NCI-H460 (cell line): ENCODE measurements at regions not wholly inside any gene's neighbourhood (a gene's known extent, or its start where the extent isn't known, plus 50 kb on each side); places are given as distances from the start of the nearest gene placed in this dataset.
"Not testable (repeated sequence)": the region's sequence is repeated elsewhere in the genome, so short reads cannot be mapped to it uniquely, and the experiment has no call there.

Source experiments
- DNase-seq: peaks from one replicate; pipeline ENCODE4 v3.0.0-alpha.2; 2016; ENCODE audit warnings: low read depth; ENCODE audit errors: extremely low read depth

DNA sequence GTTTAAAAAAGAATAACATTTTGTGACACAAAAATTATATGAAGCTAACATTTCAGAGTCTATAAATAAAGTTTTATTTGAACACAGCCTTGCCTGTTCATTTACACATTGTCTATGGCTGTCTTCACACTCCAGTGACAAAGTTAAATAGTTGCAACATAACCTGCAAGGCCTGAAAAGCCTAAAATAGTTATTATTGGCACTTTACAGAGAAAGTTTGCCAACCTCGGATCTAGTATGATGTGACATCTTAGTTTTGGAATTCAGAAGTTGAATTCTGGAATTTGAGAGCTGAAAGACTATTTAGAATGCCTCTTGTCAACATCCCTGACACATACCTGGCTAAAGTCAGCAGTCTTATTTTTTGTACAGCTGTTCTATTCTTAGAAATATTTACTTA, 68.3 kb downstream of the DYRK2 start:
- peak; percentile 46 for DNase-seq

DNA sequence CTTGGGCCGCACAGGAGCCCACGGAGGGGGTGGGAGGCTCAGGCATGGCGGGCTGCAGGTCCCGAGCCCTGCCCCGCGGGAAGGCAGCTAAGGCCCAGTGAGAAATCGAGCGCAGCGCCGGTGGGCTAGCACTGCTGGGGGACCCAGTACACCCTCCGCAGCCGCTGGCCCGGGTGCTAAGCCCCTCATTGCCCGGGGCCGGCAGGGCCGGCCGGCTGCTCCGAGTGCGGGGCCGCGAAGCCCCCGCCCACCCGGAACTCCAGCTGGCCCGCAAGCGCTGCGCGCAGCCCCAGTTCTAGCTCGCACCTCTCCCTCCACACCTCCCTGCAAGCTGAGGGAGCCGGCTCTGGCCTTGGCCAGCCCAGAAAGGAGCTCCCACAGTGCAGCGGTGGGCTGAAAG, 70.8 kb downstream of the DYRK2 start:
- not testable (repeated sequence) for DNase-seq

- no peak for DNase-seq
Measured at GRCh38 chr12:67720351-67720856, 71.9 kb downstream of the DYRK2 start.

- DNase-seq, result no peak
Measured at GRCh38 chr12:67721248-67721647, 72.7 kb downstream of the DYRK2 start.

DNA sequence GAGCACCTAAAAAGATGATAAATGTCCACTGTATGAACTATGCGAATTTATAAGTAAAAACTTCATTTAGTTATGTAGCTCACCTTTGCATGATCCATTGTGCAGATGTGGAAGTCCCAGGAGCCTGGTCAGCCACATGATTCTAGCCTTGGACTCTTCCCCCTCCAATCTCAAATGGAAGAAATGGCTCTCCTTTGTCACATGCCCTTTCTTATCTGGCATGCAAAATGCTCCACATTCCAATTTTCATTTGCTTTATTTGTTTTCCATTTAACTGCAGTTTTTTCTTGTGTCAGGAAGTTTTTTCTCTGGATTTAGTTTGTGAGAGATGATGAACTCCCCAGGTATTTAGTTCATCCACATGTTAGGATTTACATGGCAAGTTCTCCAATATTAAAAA, 73.8 kb downstream of the DYRK2 start:
- no peak for DNase-seq

DNA sequence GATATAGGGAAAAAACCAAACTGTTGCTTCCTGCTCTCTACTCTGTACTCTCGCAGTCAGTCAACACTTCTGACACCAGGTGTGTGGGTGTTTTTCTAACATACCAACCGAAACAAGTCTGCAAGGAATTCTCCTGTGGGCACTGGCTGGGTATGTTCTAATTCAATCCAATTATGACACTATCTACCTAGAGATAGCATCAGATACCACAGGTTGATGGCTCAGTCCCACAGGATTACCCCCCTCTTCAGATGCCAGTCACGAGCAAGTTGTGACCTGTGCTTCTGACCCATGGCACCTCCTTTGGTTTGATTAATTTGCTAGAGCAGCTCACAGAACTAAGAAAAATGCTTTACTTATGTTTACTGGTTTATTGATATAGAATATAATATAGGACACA, 78.3 kb downstream of the DYRK2 start:
- no peak for DNase-seq

DNA sequence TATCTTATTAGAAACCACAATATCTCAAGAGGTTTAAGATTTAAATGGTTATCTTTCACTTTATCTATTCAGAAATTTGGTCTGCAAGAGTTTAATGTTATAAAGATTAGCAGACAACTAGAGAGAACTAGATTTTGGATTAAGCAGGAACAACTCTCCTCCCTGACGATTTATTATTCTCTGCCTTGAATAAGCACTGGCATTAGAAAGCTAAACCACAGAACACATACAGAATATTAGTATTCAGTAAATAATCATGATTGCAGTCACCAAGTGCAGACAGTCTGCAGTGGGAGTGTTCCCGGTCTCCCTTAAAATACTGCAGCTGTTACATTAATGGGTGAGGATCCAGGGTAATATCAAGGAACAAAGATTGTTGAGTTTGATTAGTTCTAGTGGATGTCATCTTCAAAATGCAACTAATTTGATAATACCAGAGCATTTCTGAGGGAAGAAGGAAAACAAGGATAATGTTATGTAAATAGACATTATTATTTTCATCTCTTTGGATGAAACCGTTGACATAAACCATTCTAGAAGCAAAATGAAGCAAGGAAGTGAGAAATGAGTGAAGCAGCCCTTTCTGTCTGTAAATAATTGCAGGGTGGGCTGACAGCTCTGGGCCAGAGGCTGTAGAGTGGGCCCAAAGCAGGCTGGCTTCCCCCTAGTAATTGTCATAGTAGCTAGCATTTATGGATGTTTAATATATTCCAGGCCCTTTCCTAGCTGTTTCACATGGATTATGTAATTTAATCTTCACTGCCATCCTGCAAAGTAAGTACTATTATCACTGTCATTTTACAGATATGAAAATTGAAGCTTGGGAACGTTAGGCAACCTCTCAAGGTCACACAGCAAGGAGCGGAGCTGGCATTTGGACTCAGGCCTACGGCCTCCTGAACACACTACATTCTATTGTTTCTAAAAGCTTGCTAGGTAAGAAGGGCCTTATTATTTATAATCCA, 79.4 kb downstream of the DYRK2 start:
- no peak for DNase-seq

DNA sequence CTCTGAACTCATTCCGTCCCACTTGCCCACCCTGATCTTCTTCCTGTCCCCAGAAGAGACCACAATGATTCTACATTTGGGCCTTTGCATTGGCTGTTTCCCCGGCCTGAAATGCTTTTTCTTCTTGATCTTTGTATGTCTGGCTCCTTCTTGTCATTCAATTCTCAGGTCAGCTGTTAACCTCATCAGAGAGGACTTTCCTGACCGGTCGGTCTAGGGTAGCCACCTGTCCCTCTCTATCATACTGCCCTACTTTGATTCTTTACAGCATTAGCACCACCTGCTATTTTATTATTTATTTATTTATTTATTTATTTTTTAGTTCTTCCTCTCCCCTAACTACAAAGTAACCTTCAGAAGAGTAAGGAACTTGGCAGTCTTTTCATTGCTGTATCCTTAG, 84.3 kb downstream of the DYRK2 start:
- DNase-seq, result no peak

DNA sequence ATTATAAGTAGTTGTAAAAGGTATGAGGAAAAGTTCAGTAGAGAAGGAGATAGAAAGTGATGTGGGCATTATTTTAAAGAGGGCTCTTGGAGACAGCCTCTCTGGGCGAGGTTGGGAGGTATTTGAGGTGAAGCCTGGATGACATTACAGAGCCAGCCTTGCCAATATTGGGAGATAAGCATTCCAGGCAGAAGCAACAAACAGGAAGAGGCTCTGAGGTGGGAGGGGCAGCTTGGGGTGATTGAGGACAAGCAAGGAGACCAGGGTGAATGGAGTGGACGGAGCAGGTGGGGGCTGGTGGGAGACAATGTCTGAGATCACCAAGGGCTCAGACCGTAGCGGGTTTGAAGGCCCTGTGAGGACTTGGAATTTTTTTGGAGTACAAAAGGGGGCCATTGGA, 87.3 kb downstream of the DYRK2 start:
- no peak for DNase-seq

DNA sequence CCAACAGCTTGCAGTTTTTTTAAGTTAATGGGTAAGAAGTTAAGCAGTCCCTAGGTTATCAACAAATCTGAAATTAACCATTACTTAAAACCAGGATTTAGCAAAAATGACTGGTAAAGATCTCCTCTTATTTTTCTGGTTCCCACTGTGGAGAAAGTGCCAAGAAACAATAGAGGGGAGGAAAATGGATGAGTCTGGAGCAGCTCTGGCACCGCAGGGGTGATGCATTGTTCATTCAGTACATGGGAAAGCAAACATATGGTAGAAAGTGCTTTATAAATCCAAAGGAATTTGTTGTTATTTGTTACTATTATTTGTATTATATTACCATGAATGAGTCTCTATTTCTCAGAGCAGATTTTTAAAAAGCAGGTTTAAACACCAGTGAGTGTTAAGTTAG, 92.2 kb downstream of the DYRK2 start:
- no peak for DNase-seq

GRCh38 chr12:67741270-67741669, 92.7 kb downstream of the DYRK2 start:
- no peak for DNase-seq

DNA sequence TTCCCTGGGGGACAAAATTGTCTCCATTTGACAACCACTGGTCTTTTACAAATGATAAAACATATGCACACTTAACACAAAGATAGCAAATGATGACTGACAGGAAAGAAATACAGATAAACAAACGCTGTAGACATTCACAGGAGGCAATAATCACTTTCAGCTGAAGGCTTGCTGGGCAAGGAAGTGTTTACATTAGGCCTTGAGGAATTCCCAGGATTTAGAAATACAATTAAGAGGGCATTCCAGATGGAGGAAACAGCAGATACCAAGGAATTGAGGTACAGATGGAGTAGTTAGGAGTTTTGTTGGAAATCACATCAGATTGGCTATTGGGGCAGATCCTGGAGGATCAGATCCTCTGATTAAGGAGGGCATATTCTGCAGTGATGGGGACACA, 93.9 kb downstream of the DYRK2 start:
- DNase-seq, result no peak

GRCh38 chr12:67747869-67748742, 99.6 kb downstream of the DYRK2 start:
- DNase-seq, result no peak

DNA sequence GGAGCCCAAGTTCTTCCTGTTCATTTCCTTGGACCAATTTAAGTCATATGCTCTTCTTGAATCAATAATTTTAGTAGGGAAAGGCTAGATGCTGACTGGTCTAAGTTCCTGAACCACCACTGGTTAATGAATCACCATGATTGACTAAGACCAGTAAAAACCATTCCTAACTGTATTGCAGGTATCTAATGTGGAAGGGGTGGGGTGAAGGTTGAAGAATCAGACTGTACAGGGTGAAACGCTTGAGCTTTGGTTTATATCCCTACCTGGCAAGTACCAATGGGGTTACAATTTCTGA, 100.1 kb downstream of the DYRK2 start:
- no peak for DNase-seq

GRCh38 chr12:67750513-67751183, 102.1 kb downstream of the DYRK2 start:
- DNase-seq, result no peak

GRCh38 chr12:67751381-67751928, 102.9 kb downstream of the DYRK2 start:
- DNase-seq, result no peak

GRCh38 chr12:67752226-67752732, 103.7 kb downstream of the DYRK2 start:
- DNase-seq, result no peak

DNA sequence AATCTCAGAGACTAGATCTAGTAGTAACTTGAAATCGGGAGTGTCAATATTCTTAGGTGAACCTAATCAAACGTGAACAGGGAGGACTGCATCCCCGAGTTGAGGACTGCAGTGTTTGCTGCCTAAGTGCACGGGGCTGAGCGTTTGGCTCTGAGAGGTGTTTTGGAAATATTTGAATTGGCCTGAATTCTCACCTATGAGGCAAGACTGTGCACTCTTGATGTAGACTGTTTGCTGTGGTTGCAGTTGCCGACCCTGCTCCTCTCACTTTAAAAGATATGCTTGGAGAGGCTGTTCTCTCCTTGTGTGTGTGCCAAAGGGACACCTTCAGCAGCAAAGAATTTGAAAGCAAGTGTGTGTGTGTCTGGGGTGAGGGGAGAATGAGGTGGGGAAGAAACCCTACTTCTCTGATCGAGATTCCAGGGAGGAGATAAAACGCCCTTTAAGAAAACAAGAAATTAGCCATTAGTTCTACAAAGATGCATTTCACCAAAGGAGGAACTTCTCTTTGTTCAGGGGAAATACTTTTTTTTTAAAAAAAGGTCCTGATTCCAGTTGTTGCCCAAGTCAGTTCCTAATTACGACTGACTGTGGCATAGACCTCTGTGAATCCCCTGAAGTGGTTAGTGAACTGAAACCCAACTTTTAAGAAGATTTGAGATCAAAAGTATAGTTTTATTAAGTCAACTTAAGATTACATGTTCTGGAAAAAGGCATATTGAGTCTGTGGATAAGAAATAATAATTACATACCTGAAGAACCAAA, 106.6 kb downstream of the DYRK2 start:
- DNase-seq, result no peak

GRCh38 chr12:67757651-67758050, 109.1 kb downstream of the DYRK2 start:
- no peak for DNase-seq

DNA sequence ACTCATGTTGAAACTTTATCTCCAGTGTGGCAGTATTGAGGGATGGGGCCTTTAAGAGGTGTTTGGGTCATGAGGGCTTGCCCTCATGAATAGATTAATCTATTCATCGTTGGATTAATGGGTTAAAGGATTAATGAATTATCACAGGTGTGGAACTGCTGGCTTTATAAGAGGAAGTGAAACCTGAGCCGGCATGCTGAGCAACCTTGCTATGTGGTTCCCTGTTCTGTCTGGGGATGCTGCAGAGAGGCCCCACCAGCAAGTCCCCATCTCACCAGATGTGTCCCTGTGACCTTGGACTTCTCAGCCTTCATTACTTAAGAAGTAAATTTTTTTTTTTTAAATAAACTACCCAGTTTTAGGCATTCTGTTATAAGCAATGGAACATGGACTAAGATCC, 109.6 kb downstream of the DYRK2 start:
- DNase-seq, result no peak
